Heart left ventricle (tissue), 16 donors: ENCODE measurements at regions not wholly inside any gene's neighbourhood (a gene's known extent, or its start where the extent isn't known, plus 50 kb on each side); places are given as distances from the start of the nearest gene placed in this dataset.

Experiments
- ATAC-seq, 4 donors: fragments of 200-7000 bp; cut with Tn5 transposase; one replicate each; pipeline ENCODE4 v1.9.1; 2020 to 2022; ENCODE audit warnings: moderate library complexity in 4 of 4, mild to moderate bottlenecking in 3 of 4, moderate number of reproducible peaks in 1 of 4
- DNase-seq, 5 donors: peaks; one replicate each; pipeline ENCODE4 v3.0.0-alpha.2; 2020
- H3K27ac ChIP-seq, 12 donors: fragments of 200-600 bp; sonication (generic) in 4 of 12; one replicate each; pipeline versions ENCODE4 v1.5.0 to v1.8.0; 2016 to 2022; ENCODE audit warnings: mild to moderate bottlenecking in 2 of 12
- H3K27me3 ChIP-seq, 9 donors: fragments of 200-600 bp; sonication (generic) in 2 of 9; one replicate each; pipeline versions ENCODE4 v1.5.1 to v1.8.0; 2016 to 2022; ENCODE audit warnings: mild to moderate bottlenecking in 3 of 9
- H3K36me3 ChIP-seq, 9 donors: fragments of 200-600 bp; sonication (generic) in 2 of 9; one replicate each; pipeline versions ENCODE4 v1.5.0 to v1.8.0; 2018 to 2022; ENCODE audit warnings: mild to moderate bottlenecking in 2 of 9
- H3K4me1 ChIP-seq, 12 donors: fragments of 200-600 bp; sonication (generic) in 4 of 12; one replicate each; pipeline versions ENCODE4 v1.5.0 to v1.8.0; 2016 to 2022; ENCODE audit warnings: mild to moderate bottlenecking in 3 of 12
- H3K4me3 ChIP-seq, 12 donors: fragments of 200-600 bp; sonication (generic) in 4 of 12; one replicate each; pipeline versions ENCODE4 v1.5.0 to v1.8.0; 2017 to 2022; ENCODE audit warnings: mild to moderate bottlenecking in 9 of 12, moderate library complexity in 4 of 12
- H3K9me3 ChIP-seq, 12 donors: fragments of 200-600 bp; sonication (generic) in 4 of 12; one replicate each; pipeline versions ENCODE4 v1.5.0 to v1.8.0; 2016 to 2022; ENCODE audit warnings: mild to moderate bottlenecking in 1 of 12
- CTCF ChIP-seq, 12 donors: fragments of 200-600 bp; sonication (generic) in 4 of 12; IDR thresholded peaks; one replicate each; pipeline versions ENCODE4 v1.5.0 to v1.8.0; 2018 to 2022; ENCODE audit warnings: antibody characterized with exemption in 12 of 12, mild to moderate bottlenecking in 5 of 12
- POLR2A ChIP-seq, 2 donors: fragments of 450-650 bp; IDR thresholded peaks; one replicate each; pipeline ENCODE4 v1.6.1; 2017; ENCODE audit warnings: antibody characterized with exemption in 2 of 2, mild to moderate bottlenecking in 2 of 2, moderate library complexity in 2 of 2
- WGBS, 4 donors: extraction: QIAGEN DNeasy Blood & Tissue Kit in 2 of 4; methylation state at CpG; one replicate each; pipeline versions ENCODE4 v1.1.5 to v1.1.7; 2013 to 2018; 5-methylcytosine and 5-hydroxymethylcytosine counted together
- intact Hi-C, 10 donors: fragments of 100-400 bp; cut with DNase I; formaldehyde crosslinking; loops; one replicate each; pipeline versions ENCODE4 v1.11.1 to v1.14.2; 2022
- donor health status: ischemic (EF 13 %, LVEDD 7.1; RV severe dilation, severe dysfunction).
- donor health status: healthy with polysubstance abuse.
- donor health status: DM: no; HTN: yes; CAD: no.
- donor health status: DM: no; HTN: no; CAD: no.
- donor health status: ischemic (EF 25% LVEDD 6.9; RV normal size, moderate dysfunction).
- donor health status: ischemic (EF 25% LVEDD 5.7; RV mildly dilated, moderate dysfunction).
- donor health status: healthy.
- donor health status: DM: yes; HTN: yes; CAD: no.
- donor health status: ischemic (EF 35%, LVEDD 5.7; RV mildly dilated, moderate dysfunction).
- donor health status: nonischemic (EF 11% LVEDD 7.7; RV severe dilation, severe dysfunction).
- donor health status: DM: yes; HTN: yes; CAD: no.
- donor health status: PGD.
- donor health status: ischemic (EF 29% LVEDD 5.4; RV normal size, mild dysfunction).
- donor health status: nonischemic (EF 23%, LVEDD 6.1; RV moderate dilation, normal function).

GRCh38 chr5:133794771-133795415 lies 173.5 kb downstream of the C5orf15 start:
- no peak for TF ChIP-seq CTCF (IDR thresholded peaks at IDR 0.05)
- no peak for TF ChIP-seq POLR2A (IDR thresholded peaks at IDR 0.05)
- ATAC-seq (no peak), DNase-seq (no peak)
- 60 to 77% (median 67%) methylated on average over 8 of the region's 8 CpGs for WGBS, 4 donors
- intact Hi-C loops, result no loop called here
- Histone ChIP-seq H3K36me3 (no peaks in the 10 kb centered on the region), H3K27ac (no peak overlapping the region), H3K4me3 (no peak overlapping the region), H3K27me3 (peaks cover 0 to 3% (median 0%) of the 10 kb centered on the region in 9 donors), H3K4me1 (no peaks in the 10 kb centered on the region), H3K9me3 (no peaks in the 10 kb centered on the region)

DNA sequence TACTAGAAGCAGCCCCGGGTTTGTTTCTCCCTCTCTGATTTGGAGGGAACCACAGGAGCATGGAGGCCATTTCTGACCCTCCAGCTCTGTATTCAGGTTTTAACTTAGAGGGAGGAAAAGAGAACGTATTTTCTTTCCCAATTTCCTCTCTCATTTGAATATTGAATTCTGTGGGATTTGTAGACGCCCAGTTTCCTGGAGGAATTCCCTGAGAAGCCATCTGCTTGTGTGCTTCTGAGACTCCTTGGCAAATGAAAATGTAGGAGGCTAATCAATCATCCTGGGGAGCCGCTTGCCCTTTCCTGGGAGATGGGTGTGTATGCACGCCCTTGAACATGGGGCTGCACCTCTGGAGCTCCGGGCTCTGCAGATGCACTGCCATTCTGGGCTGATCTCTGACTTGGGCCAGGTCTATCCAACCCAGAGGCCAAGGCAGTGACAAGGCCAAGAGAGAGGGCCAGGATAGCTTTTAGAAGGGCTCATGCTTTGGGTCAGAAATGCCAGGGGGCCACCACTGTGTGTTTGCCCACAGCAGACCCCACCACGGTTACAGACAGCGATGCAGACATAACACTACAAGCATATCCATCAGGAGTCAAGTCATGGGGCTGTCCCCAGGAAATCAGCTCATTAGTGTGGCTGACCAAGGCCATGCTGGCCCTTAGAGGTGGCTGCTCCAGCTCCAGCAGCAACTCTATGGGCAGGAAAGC lies 174.5 kb downstream of the C5orf15 start:
- TF ChIP-seq POLR2A (IDR thresholded peaks at IDR 0.05) (no peak), CTCF (IDR thresholded peaks at IDR 0.05) (no peak)
- no peak overlapping the region for H3K27ac ChIP-seq
- H3K36me3 ChIP-seq, result no peaks in the 10 kb centered on the region
- ATAC-seq (no peak), DNase-seq (no peak)
- no peak overlapping the region for H3K4me3 ChIP-seq
- no peaks in the 10 kb centered on the region for H3K4me1 ChIP-seq
- intact Hi-C loops, result no loop called here
- H3K27me3 ChIP-seq, result peaks cover 0 to 3% (median 0%) of the 10 kb centered on the region in 9 donors
- WGBS, 4 donors, result 76 to 87% (median 82%) methylated on average over 6 to 8 of the region's 8 CpGs
- no peaks in the 10 kb centered on the region for H3K9me3 ChIP-seq

DNA sequence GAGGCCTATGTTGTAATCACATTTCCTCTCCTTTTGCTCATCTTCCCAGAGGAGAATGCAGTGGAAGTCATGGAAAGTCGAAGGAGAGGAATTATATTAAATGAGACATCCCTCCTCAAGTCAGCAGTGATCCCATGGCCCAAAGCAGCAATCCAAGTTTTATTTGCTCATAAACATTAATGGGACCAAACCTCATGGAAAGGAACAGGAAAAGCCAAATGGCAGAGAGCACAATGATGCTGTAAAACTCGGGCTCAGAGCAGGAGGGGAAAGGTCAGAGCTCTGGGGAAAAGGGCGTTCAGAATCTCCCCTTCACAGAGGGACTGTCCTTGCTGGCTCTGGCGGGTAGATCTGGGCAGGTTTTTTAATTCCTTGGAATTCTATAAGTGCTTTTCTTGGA lies 175.8 kb downstream of the C5orf15 start:
- no peaks in the 10 kb centered on the region for H3K36me3 ChIP-seq
- H3K4me1 ChIP-seq, result no peaks in the 10 kb centered on the region
- no peak overlapping the region for H3K27ac ChIP-seq
- intact Hi-C loops, result no loop called here
- DNase-seq (no peak), ATAC-seq (no peak)
- peaks cover 0 to 3% (median 0%) of the 10 kb centered on the region in 9 donors for H3K27me3 ChIP-seq
- no peaks in the 10 kb centered on the region for H3K9me3 ChIP-seq
- TF ChIP-seq CTCF (IDR thresholded peaks at IDR 0.05), result no peak
- no peak for TF ChIP-seq POLR2A (IDR thresholded peaks at IDR 0.05)
- no peak overlapping the region for H3K4me3 ChIP-seq
- WGBS, 4 donors, result 58 to 68% (median 62%) methylated on average over 4 of the region's 4 CpGs

DNA sequence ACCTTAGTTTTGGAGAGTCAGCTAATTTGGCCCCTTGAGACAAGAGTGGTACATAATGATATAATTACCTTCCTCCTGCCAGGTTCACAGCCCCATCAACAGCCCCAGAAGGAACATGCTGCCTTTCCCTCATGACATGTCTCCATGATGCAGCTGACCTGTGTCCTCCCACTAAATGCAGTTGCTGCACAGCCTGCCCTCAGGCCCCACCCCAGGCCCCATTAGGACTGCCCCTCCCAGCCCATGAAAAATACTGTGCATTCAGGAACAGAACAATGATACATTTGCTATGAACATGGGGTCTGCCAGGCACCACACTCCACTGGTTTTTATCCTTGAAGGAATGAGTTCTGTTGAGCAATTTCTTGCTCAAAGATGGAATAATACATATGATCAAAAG lies 176.4 kb downstream of the C5orf15 start:
- intact Hi-C loops, result no loop called here
- Histone ChIP-seq H3K4me1 (no peaks in the 10 kb centered on the region), H3K36me3 (no peaks in the 10 kb centered on the region), H3K9me3 (no peaks in the 10 kb centered on the region), H3K4me3 (no peak overlapping the region), H3K27ac (no peak overlapping the region), H3K27me3 (peaks cover 0 to 3% (median 0%) of the 10 kb centered on the region in 9 donors)
- DNase-seq, result no peak
- ATAC-seq, result no peak
- no peak for TF ChIP-seq POLR2A (IDR thresholded peaks at IDR 0.05)
- no peak for TF ChIP-seq CTCF (IDR thresholded peaks at IDR 0.05)
